Progenitor cell of endocrine pancreas (in vitro differentiated cells): ENCODE measurements at regions not wholly inside any gene's neighbourhood (a gene's known extent, or its start where the extent isn't known, plus 50 kb on each side); places are given as distances from the start of the nearest gene placed in this dataset.

Experiments
- DNase-seq: peaks from one replicate; pipeline ENCODE4 v3.0.0; 2021; ENCODE audit warnings: low spot score; ENCODE audit not compliant: unreplicated experiment
- H3K27ac Mint-ChIP-seq: 2 replicates; pipeline ENCODE4 v1.8.0; 2021; ENCODE audit warnings: mild to moderate bottlenecking, moderate library complexity, mixed read lengths
- H3K27me3 Mint-ChIP-seq: 2 replicates; pipeline ENCODE4 v1.8.0; 2021; ENCODE audit warnings: mixed read lengths
- H3K36me3 Mint-ChIP-seq: 2 replicates; pipeline ENCODE4 v1.8.0; 2022; ENCODE audit warnings: mixed read lengths; ENCODE audit not compliant: insufficient read depth
- H3K4me1 Mint-ChIP-seq: 2 replicates; pipeline ENCODE4 v1.8.0; 2021; ENCODE audit warnings: low read depth, mixed read lengths
- H3K4me3 Mint-ChIP-seq: 2 replicates; pipeline ENCODE4 v1.8.0; 2021; ENCODE audit warnings: low read depth, mild to moderate bottlenecking, moderate library complexity, mixed read lengths
- H3K9me3 Mint-ChIP-seq: 2 replicates; pipeline ENCODE4 v1.8.0; 2021; ENCODE audit warnings: low read depth, mixed read lengths
- CTCF ChIP-seq: fragments of 200-600 bp; sonication (generic); IDR thresholded peaks from one replicate; pipeline ENCODE4 v1.5.0; 2021; ENCODE audit warnings: antibody characterized with exemption, mild to moderate bottlenecking; ENCODE audit not compliant: unreplicated experiment

- Mint-ChIP-seq H3K27me3 (peaks cover 38% of the 10 kb centered on the region), H3K4me1 (no peaks in the 10 kb centered on the region), H3K4me3 (no peak overlapping the region), H3K36me3 (no peaks in the 10 kb centered on the region), H3K27ac (no peak overlapping the region), H3K9me3 (no peaks in the 10 kb centered on the region)
- no peak for DNase-seq
- no peak for TF ChIP-seq CTCF
Observed at GRCh38 chr9:86794391-86795046, 152.8 kb downstream of the GAS1 start.

DNA sequence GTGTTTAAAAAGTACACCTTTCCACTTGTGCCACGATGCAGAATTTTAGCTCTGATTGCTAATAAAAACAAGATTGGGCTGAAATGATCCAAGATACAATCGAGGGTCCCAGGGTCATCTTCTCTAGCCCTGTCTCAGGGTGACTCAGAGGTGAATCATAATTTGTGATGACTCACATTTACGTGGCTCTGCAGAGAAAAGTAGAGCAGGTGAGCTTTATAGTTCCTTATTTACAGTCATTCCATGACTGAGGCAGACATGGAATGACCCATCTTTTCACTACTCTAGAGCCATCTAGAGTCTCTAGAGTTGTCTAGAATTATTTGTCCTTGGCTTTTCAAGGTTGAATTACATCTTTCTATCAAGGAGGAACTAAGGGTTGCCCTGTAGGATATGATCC lies 155.2 kb downstream of the GAS1 start:
- Mint-ChIP-seq H3K36me3 (no peaks in the 10 kb centered on the region), H3K4me1 (peaks cover 2% of the 10 kb centered on the region), H3K27me3 (peaks cover 42% of the 10 kb centered on the region)

GRCh38 chr9:86790805-86791204 lies 156.5 kb downstream of the GAS1 start:
- Mint-ChIP-seq H3K4me1 (peaks cover 2% of the 10 kb centered on the region), H3K36me3 (no peaks in the 10 kb centered on the region), H3K4me3 (no peak overlapping the region), H3K27me3 (peaks cover 38% of the 10 kb centered on the region), H3K27ac (no peak overlapping the region), H3K9me3 (no peaks in the 10 kb centered on the region)
- TF ChIP-seq CTCF: no peak
- DNase-seq: no peak

More for the DNA sequence above, 155.2 kb downstream of the GAS1 start:
- Mint-ChIP-seq H3K4me3 (no peak overlapping the region), H3K27ac (no peak overlapping the region), H3K9me3 (no peaks in the 10 kb centered on the region)
- TF ChIP-seq CTCF: no peak
- no peak for DNase-seq

GRCh38 chr9:86788456-86788855 lies 158.8 kb downstream of the GAS1 start:
- no peak overlapping the region for H3K4me3 Mint-ChIP-seq
- TF ChIP-seq CTCF: no peak
- H3K36me3 Mint-ChIP-seq: no peaks in the 10 kb centered on the region

DNA sequence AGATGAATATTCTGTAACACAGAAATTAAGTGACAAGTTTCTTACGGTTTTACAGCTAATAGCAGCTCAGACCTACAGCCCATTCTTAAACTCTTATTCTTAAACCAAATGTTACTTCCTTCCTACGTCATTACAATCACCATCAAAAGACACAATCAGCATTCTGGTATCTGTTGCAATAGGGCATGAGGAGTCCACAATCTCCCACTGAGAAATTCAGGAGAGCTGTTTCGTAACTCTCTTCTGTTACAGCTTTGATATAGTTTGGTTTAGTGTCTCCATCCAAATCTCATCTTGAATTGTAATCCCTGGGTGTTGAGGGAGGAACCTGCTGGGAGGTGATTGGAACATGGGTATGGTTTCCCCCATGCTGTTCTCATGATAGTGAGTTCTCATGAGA lies 163.4 kb downstream of the GAS1 start:
- TF ChIP-seq CTCF: no peak
- no peak for DNase-seq
- Mint-ChIP-seq H3K9me3 (no peaks in the 10 kb centered on the region), H3K36me3 (no peaks in the 10 kb centered on the region), H3K27ac (no peak overlapping the region), H3K27me3 (peaks cover 22% of the 10 kb centered on the region), H3K4me1 (peaks cover 2% of the 10 kb centered on the region), H3K4me3 (no peak overlapping the region)

More at GRCh38 chr9:86788456-86788855, 158.8 kb downstream of the GAS1 start:
- H3K27ac Mint-ChIP-seq: no peak overlapping the region
- no peaks in the 10 kb centered on the region for H3K9me3 Mint-ChIP-seq
- peaks cover 2% of the 10 kb centered on the region for H3K4me1 Mint-ChIP-seq
- DNase-seq: no peak
- H3K27me3 Mint-ChIP-seq: peaks cover 43% of the 10 kb centered on the region
